ENCODE measurements at regions not wholly inside any gene's neighbourhood (a gene's known extent, or its start where the extent isn't known, plus 50 kb on each side); places are given as distances from the start of the nearest gene placed in this dataset.
"Not testable (repeated sequence)": the region's sequence is repeated elsewhere in the genome, so short reads cannot be mapped to it uniquely, and the experiment has no call there.

DNA sequence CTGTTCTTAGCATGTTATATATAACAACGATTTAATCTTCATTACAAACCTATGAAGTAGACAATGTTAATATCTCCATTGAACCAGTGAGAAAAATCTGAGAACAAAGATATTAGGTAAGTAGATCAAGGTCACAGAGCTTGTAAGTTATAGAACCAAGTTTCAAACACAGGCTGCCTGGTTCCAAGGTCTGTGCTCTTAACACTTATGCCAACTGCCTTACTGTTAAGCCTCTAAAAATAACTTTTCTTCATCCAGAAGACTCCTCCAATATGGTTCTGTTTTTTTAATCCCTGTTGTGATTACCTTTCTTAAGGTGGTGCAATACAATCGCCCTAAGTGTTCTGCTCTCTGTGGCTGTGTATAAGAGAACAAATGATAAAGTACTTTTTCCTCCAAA is 282.0 kb upstream of the GRID2 start:
- CTCF ChIA-PET = no interaction called here
- TF ChIP-seq, protein P1, sequence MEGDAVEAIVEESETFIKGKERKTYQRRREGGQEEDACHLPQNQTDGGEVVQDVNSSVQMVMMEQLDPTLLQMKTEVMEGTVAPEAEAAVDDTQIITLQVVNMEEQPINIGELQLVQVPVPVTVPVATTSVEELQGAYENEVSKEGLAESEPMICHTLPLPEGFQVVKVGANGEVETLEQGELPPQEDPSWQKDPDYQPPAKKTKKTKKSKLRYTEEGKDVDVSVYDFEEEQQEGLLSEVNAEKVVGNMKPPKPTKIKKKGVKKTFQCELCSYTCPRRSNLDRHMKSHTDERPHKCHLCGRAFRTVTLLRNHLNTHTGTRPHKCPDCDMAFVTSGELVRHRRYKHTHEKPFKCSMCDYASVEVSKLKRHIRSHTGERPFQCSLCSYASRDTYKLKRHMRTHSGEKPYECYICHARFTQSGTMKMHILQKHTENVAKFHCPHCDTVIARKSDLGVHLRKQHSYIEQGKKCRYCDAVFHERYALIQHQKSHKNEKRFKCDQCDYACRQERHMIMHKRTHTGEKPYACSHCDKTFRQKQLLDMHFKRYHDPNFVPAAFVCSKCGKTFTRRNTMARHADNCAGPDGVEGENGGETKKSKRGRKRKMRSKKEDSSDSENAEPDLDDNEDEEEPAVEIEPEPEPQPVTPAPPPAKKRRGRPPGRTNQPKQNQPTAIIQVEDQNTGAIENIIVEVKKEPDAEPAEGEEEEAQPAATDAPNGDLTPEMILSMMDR (IDR thresholded peaks at IDR 0.05) = no peak

DNA sequence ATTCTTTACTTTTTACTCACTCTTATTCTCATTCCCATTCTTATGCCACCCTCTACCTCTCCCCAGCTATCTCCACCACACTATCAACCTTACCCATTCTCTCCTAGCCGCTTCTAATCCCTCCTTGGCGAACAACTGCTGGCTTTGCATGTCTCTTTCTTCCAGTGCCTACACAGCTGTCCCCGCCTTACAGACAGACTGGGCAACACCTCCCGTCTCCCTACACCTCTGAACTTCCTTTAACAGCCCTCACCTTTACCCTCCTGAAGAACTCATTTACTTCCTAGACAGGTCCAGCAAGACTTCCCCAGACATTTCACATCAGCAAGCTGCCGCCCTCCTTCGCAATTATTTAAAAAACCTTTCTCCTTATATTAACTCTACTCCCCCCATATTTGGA is 274.9 kb upstream of the GRID2 start:
- CTCF ChIA-PET; POLR2A ChIA-PET; H3K4me1 ChIP-seq (ENCODE audit: insufficient read depth, low read length); H3K27ac ChIP-seq (ENCODE audit: low read depth in 1 of 2, low read length in 2 of 2); H3K9me3 Mint-ChIP-seq; DNase-seq; H3K36me3 ChIP-seq (ENCODE audit: insufficient read depth, low read length); H3K4me3 Mint-ChIP-seq; H3K9me3 ChIP-seq (ENCODE audit: control insufficient read depth in 1 of 2, insufficient read depth in 1 of 2, low read length in 2 of 2); H3K36me3 Mint-ChIP-seq (ENCODE audit: low read depth); intact Hi-C loops (cut with DNase I, micrococcal nuclease); H3K27me3 ChIP-seq (ENCODE audit: control insufficient read depth in 1 of 2, insufficient read depth in 2 of 2, low read length in 2 of 2); H3K4me3 ChIP-seq (ENCODE audit: low read length); ATAC-seq (ENCODE audit: poor library complexity); H3K4me1 Mint-ChIP-seq (ENCODE audit: low read depth); H3K27me3 Mint-ChIP-seq; H3K27ac Mint-ChIP-seq: not testable (repeated sequence)

More for the DNA sequence above, 282.0 kb upstream of the GRID2 start:
- Histone ChIP-seq H3K4me1 (ENCODE audit: insufficient read depth, low read length) (no peaks in the 10 kb centered on the region), H3K4me3 (ENCODE audit: low read length) (no peak overlapping the region), H3K36me3 (ENCODE audit: insufficient read depth, low read length) (no peaks in the 10 kb centered on the region), H3K9me3 (ENCODE audit: control insufficient read depth in 1 of 2, insufficient read depth in 1 of 2, low read length in 2 of 2) (no peaks in the 10 kb centered on the region), H3K27me3 (ENCODE audit: control insufficient read depth in 1 of 2, insufficient read depth in 2 of 2, low read length in 2 of 2) (no peaks in the 10 kb centered on the region), H3K27ac (ENCODE audit: low read depth in 1 of 2, low read length in 2 of 2) (no peak overlapping the region)
- Mint-ChIP-seq H3K9me3 (peaks cover 7% of the 10 kb centered on the region), H3K27ac (no peak overlapping the region), H3K36me3 (ENCODE audit: low read depth) (no peaks in the 10 kb centered on the region), H3K4me3 (no peak overlapping the region), H3K27me3 (no peaks in the 10 kb centered on the region), H3K4me1 (ENCODE audit: low read depth) (no peaks in the 10 kb centered on the region)
- POLR2A ChIA-PET = no interaction called here
- DNase-seq = no peak
- intact Hi-C loops (cut with DNase I, micrococcal nuclease) = no loop called here
- ATAC-seq (ENCODE audit: poor library complexity) = no peak

DNA sequence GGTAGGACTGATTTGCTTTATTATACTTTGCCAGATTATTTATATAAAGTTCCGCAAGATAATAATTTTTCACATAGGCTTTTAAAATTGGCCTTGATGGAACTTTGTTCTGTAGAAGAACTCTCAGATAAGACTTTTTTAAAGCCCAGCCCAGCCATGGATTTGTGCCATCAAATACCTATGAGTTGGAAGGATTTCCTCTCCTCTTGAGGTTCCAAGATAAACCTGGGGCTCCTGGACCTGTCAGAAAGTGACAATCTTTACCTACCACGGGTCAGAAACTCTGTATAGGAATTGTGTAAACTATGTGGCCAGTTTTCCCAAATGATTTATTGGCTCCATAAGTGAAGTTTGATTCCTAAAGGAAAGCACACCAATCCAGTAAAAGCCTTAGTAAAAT is 271.9 kb upstream of the GRID2 start:
- Histone ChIP-seq H3K27me3 (ENCODE audit: control insufficient read depth in 1 of 2, insufficient read depth in 2 of 2, low read length in 2 of 2) (no peaks in the 10 kb centered on the region), H3K36me3 (ENCODE audit: insufficient read depth, low read length) (no peaks in the 10 kb centered on the region), H3K4me3 (ENCODE audit: low read length) (no peak overlapping the region), H3K9me3 (ENCODE audit: control insufficient read depth in 1 of 2, insufficient read depth in 1 of 2, low read length in 2 of 2) (no peaks in the 10 kb centered on the region), H3K27ac (ENCODE audit: low read depth in 1 of 2, low read length in 2 of 2) (no peak overlapping the region), H3K4me1 (ENCODE audit: insufficient read depth, low read length) (no peaks in the 10 kb centered on the region)
- TF ChIP-seq, protein P1 (IDR thresholded peaks at IDR 0.05) = no peak
- Mint-ChIP-seq H3K27ac (no peak overlapping the region), H3K9me3 (peaks cover 4% of the 10 kb centered on the region), H3K27me3 (no peaks in the 10 kb centered on the region), H3K4me1 (ENCODE audit: low read depth) (no peaks in the 10 kb centered on the region), H3K36me3 (ENCODE audit: low read depth) (no peaks in the 10 kb centered on the region), H3K4me3 (no peak overlapping the region)
- ChIA-PET CTCF (no interaction called here), POLR2A (no interaction called here)
- intact Hi-C loops (cut with DNase I, micrococcal nuclease) = no loop called here
- DNase-seq (no peak), ATAC-seq (ENCODE audit: poor library complexity) (no peak)

DNA sequence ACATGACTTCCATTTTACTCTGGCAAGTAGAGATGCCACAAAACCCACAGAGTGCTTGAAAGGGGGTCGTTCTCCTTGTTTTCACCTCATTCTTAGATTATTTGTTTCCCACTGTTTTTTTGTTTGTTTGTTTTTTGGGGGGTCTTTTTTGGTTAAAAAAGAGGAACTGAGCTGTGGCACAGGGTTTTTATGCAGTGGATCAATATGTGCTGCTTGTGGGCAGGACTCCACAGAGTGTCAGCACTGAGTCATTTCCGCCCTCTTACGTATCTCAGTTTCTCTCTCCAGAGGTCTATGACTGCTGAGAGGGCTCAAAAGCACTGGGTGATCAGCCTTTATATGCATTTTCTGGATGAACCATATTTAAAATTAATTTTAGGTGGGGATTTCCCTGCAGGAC is 268.1 kb upstream of the GRID2 start:
- no peaks in the 10 kb centered on the region for H3K36me3 Mint-ChIP-seq (ENCODE audit: low read depth)
- DNase-seq (no peak), ATAC-seq (ENCODE audit: poor library complexity) (no peak)
- H3K4me3 ChIP-seq (ENCODE audit: low read length) = no peak overlapping the region
- H3K36me3 ChIP-seq (ENCODE audit: insufficient read depth, low read length) = no peaks in the 10 kb centered on the region
- intact Hi-C loops (cut with DNase I, micrococcal nuclease) = no loop called here
- H3K4me1 Mint-ChIP-seq (ENCODE audit: low read depth) = no peaks in the 10 kb centered on the region
- H3K4me3 Mint-ChIP-seq = no peak overlapping the region
- CTCF ChIA-PET = no interaction called here
- H3K4me1 ChIP-seq (ENCODE audit: insufficient read depth, low read length) = no peaks in the 10 kb centered on the region
- POLR2A ChIA-PET = no interaction called here
- no peaks in the 10 kb centered on the region for H3K9me3 ChIP-seq (ENCODE audit: control insufficient read depth in 1 of 2, insufficient read depth in 1 of 2, low read length in 2 of 2)
- H3K27me3 ChIP-seq (ENCODE audit: control insufficient read depth in 1 of 2, insufficient read depth in 2 of 2, low read length in 2 of 2) = no peaks in the 10 kb centered on the region
- H3K27me3 Mint-ChIP-seq = no peaks in the 10 kb centered on the region
- H3K9me3 Mint-ChIP-seq = peaks cover 7% of the 10 kb centered on the region
- H3K27ac Mint-ChIP-seq = no peak overlapping the region
- H3K27ac ChIP-seq (ENCODE audit: low read depth in 1 of 2, low read length in 2 of 2) = no peak overlapping the region
- TF ChIP-seq, protein P1 (IDR thresholded peaks at IDR 0.05) = no peak

Data from CD4-positive, alpha-beta T cell (primary cell).